GM19468 (cell line): ENCODE measurements at regions not wholly inside any gene's neighbourhood (a gene's known extent, or its start where the extent isn't known, plus 50 kb on each side); places are given as distances from the start of the nearest gene placed in this dataset.
"Not testable (repeated sequence)": the region's sequence is repeated elsewhere in the genome, so short reads cannot be mapped to it uniquely, and the experiment has no call there.

Experiments
- ATAC-seq: cut with Tn5 transposase; IDR thresholded peaks from one replicate; pipeline ENCODE4 v1.9.1; 2021; ENCODE audit warnings: mild to moderate bottlenecking, moderate library complexity, moderate number of reproducible peaks; ENCODE audit not compliant: unreplicated experiment; ENCODE audit errors: extremely low read depth

- ATAC-seq: no peak
These were observed 601.5 kb downstream of the KCNH5 start for GRCh38 chr14:62443796-62444195.

- ATAC-seq: no peak
These were observed 599.7 kb downstream of the KCNH5 start for GRCh38 chr14:62445570-62445969.

GRCh38 chr14:62451221-62451620 lies 594.0 kb downstream of the KCNH5 start:
- ATAC-seq: no peak

- no peak for ATAC-seq
These were observed 592.0 kb downstream of the KCNH5 start for GRCh38 chr14:62453226-62453625.

- ATAC-seq: no peak
These were observed 589.8 kb downstream of the KCNH5 start for GRCh38 chr14:62455446-62455845.

- ATAC-seq: no peak
These were observed 582.3 kb downstream of the KCNH5 start for GRCh38 chr14:62462988-62463387.

- no peak for ATAC-seq
These were observed 576.3 kb downstream of the KCNH5 start for GRCh38 chr14:62468946-62469345.

GRCh38 chr14:62470935-62471334 lies 574.3 kb downstream of the KCNH5 start:
- ATAC-seq: no peak

- no peak for ATAC-seq
These were observed 554.1 kb downstream of the KCNH5 start for GRCh38 chr14:62491146-62491545.

GRCh38 chr14:62497708-62498107 lies 547.5 kb downstream of the KCNH5 start:
- no peak for ATAC-seq

GRCh38 chr14:62501021-62501750 lies 544.1 kb downstream of the KCNH5 start:
- ATAC-seq: no peak

GRCh38 chr14:62505045-62505444 lies 540.2 kb downstream of the KCNH5 start:
- no peak for ATAC-seq

- ATAC-seq: not testable (repeated sequence)
These were observed 523.9 kb downstream of the KCNH5 start for GRCh38 chr14:62521309-62521708.

GRCh38 chr14:62528296-62528695 lies 517.0 kb downstream of the KCNH5 start:
- ATAC-seq: no peak

GRCh38 chr14:62532181-62532580 lies 513.1 kb downstream of the KCNH5 start:
- no peak for ATAC-seq

GRCh38 chr14:62546862-62547474 lies 498.3 kb downstream of the KCNH5 start:
- ATAC-seq: no peak

- no peak for ATAC-seq
These were observed 487.8 kb downstream of the KCNH5 start for GRCh38 chr14:62557416-62557815.

GRCh38 chr14:62558451-62558850 lies 486.8 kb downstream of the KCNH5 start:
- no peak for ATAC-seq

- ATAC-seq: no peak
These were observed 460.0 kb downstream of the KCNH5 start for GRCh38 chr14:62585247-62585646.

GRCh38 chr14:62592877-62593276 lies 452.4 kb downstream of the KCNH5 start:
- ATAC-seq: no peak

GRCh38 chr14:62597143-62597542 lies 448.1 kb downstream of the KCNH5 start:
- no peak for ATAC-seq
